CD4-positive, alpha-beta T cell treated with Interleukin-2 at 100 ng/mL for 4 hours (primary cell): ENCODE measurements at regions not wholly inside any gene's neighbourhood (a gene's known extent, or its start where the extent isn't known, plus 50 kb on each side); places are given as distances from the start of the nearest gene placed in this dataset.

Experiments used
- DNase-seq: peaks from one replicate; pipeline ENCODE4 v3.0.0-alpha.2; 2020; ENCODE audit warnings: low spot score

DNA sequence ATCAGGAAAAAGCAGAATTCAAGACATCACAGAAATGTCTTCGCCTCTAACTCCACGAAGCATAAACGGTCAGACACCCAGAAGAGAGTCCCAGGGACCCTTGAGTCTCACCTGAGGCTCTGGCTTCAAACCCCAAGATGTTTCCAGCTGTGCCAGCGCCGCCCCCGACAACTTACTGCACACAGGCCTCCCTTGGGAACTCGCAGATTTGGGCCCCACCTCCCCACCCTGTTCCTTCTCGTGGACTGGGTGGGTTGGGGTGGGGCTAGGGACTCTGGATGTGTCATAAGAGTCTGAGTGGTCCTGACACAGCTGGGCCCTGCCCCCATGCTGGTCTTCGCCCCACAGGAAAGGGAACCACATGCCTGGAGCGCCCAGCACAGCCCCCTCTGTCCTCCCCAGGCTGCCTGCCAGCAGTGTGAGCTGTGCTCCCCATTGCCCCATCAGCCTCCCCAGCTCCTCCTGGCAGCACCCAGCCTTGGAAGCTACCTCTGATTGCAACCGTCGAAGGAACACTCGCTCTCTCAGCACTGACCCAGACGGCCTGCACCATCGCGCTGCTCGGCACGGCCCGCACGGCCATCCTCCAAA, 147.5 kb downstream of the CRYBB2 start:
- DNase-seq = no peak

- DNase-seq = no peak
Observed at GRCh38 chr22:25367756-25368155, 148.3 kb downstream of the CRYBB2 start.

DNA sequence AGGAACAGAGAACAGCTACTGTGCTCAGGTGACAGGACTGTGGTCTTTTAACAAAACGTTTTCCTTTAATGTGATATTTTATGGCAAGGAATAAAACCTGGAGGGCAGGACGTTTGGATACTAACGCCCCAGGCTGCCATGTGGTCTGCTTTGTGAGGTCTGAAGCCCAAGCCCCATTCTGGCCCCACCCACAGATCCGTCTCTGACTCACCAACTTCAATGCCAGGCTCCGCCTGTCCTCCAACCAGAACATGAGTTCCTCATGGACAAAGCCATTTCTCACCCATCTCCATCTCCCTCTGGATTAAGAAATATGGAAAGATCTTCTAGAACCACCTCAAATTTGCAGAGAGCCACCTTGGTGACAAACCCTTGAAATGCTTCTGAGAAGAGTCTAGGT, 148.8 kb downstream of the CRYBB2 start:
- no peak for DNase-seq

DNA sequence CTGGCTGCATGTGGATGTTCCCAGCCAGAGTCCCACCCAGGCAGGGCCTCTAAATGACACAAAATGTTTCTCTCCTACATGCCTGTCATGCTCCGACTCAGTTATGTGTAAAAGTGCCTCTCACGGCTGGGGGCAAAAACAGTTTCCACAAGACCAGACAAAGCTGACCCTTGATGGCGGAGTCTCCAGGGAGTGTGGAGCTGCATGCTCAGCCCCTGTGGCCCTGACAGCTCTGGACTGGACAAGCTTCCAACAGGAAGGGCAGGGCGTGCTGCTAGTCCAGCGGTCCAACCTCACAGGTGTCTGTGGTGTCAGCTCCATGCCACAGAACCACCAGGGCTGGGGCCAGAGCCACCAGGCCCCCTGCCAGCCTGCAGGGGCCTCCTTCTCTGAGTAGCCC, 149.6 kb downstream of the CRYBB2 start:
- DNase-seq = no peak

DNA sequence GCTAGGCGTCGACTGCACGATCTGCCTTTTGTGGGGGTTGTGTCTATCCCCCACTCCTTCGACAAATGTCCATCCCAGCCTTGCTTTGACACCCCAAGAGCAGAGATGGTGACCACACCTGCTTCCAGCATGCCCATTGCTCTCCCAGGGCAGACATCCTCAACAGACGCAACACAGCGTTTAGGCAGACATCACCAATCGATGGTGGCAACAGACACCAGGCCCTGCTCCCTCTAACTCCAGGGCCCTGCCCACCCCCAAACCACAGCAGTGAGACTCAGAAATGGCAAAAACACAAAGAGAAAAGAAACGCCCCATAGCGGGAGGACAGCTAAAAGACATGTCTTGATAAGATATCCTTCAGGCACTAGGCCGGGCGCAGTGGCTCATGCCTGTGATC, 150.9 kb downstream of the CRYBB2 start:
- no peak for DNase-seq

- no peak for DNase-seq
Observed at GRCh38 chr22:25372000-25372595, 152.7 kb downstream of the CRYBB2 start.

DNA sequence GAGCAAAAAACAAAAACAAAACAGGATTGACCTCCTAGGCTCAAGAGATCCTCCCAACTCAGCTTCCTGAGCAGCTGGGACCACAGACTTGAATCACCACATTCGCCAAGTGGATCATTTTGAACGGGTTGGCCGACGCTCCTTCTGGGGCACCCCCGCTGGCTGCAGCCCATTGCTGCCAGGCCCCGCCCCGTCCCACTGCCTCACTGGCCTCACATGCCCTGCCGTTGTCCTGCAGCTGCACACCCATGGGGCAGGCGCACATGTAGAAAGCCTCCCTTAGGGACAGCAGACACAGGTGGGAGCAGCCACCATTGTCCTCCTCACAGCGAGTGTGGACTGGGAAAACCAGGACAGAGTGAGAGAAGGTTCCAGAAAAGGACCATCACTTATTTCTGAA, 154.5 kb downstream of the CRYBB2 start:
- no peak for DNase-seq

GRCh38 chr22:25374869-25375268, 155.4 kb downstream of the CRYBB2 start:
- DNase-seq = no peak

GRCh38 chr22:25375683-25376082, 156.2 kb downstream of the CRYBB2 start:
- no peak for DNase-seq

DNA sequence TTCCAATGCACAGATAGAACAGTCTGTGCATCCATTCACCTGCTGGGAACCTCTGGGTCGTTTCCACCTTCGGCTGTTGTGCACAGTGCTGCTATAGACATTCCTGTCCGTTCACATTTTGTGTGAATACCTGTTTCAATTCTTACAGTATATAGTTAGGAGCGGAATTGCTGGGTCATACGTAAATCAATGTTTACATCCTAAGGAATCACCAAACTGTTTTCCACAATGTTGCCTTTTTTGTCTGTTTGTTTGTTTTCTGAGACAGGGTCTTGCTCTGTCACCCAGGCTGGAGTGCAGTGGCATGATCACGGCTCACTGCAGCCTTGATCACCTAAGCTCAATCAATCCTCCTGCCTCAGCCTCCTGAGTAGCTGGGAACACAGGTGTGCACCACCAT, 158.3 kb downstream of the CRYBB2 start:
- DNase-seq = no peak

DNA sequence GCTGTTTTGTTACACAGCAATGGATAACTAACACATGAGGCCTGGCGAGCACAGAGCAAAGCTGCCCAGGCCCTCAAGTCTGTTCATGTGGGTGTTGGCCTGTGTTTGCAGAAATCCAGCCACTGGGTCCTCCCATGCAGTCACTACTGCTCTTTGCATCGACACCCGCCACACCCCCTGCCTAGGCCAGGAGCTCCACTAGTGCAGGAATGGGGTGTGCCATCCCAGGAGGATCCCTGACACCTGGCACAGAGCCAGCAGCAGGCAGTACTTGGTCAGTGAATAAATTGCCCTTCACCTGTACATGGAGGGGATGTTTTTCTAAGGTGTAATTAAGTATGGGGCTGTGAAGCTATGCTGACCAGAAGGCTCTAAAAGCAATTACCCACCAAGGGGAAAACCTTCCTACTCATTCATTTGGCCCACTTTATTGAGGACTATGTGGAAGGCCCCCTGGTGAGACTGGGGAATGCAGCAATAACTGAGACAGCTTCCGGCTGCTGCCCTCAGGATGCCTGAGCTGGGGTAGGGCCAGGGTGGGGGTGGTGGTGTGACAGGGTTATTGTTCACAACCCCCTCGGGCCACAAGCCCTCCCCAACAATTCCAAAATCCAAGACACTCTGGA, 160.8 kb downstream of the CRYBB2 start:
- no peak for DNase-seq

- no peak for DNase-seq
Observed at GRCh38 chr22:25382762-25383161, 163.3 kb downstream of the CRYBB2 start.

- DNase-seq = no peak
Observed at GRCh38 chr22:25383278-25383820, 163.9 kb downstream of the CRYBB2 start.

- DNase-seq = no peak
Observed at GRCh38 chr22:25383892-25384291, 164.5 kb downstream of the CRYBB2 start.

DNA sequence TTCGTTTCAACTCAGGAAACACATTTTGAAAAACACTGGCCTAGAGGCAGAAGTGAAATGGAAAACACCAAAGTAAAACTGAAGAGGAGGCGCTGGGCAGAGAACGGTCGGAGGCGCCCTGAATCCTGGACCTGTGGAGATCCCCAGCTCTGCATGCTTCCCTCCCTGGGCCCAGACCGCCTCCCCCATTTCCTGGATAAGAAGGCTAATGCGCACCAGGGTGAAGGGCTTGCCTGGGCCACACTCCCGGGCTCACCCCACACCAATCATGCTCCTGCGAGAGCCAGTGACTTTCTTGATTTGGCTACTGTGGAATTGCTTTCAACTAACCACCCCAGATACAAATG, 167.1 kb downstream of the CRYBB2 start:
- no peak for DNase-seq

DNA sequence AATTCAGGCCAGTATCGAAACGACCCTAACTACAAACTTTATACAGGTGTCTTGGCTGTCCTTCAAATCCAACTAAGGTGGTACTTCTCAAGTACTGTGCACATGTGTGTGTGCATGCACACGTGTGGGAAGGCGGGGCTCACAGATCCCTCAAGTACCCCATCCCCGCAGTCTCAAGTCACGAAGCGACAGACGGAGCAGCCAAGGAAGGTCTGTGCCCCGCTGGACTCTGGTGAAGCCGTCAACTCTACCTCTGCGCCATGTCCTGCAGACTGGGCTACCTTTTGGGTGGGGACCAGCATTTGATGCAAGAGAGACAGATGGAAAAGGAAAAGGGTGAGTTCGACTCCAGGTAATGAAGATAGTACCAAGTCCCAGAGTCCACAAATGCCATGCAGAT, 169.0 kb downstream of the CRYBB2 start:
- DNase-seq = no peak

- no peak for DNase-seq
Observed at GRCh38 chr22:25388866-25389540, 169.6 kb downstream of the CRYBB2 start.

- DNase-seq = no peak
Observed at GRCh38 chr22:25389541-25389919, 170.1 kb downstream of the CRYBB2 start.

- DNase-seq = no peak
Observed at GRCh38 chr22:25390297-25391240, 171.1 kb downstream of the CRYBB2 start.

DNA sequence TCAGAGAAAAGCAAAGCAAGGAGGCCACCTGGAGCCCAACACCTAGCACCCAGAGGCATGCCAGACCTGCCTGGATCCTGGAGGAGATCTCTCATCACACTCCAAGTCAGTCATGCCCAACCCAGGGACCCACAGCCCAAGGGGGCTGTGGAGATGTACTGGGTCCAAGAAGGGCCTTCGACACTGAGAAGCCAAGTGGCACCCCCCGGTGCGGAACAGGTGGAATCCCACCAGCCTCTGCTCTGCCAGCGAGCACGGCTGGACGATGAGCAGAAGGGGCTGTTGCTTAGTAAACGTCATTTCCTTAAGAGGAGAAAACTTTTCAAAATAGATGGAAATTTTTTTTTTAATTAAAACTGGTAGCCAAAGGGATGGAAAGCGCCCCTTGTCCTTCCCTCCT, 171.9 kb upstream of the GRK3 start:
- DNase-seq = no peak

DNA sequence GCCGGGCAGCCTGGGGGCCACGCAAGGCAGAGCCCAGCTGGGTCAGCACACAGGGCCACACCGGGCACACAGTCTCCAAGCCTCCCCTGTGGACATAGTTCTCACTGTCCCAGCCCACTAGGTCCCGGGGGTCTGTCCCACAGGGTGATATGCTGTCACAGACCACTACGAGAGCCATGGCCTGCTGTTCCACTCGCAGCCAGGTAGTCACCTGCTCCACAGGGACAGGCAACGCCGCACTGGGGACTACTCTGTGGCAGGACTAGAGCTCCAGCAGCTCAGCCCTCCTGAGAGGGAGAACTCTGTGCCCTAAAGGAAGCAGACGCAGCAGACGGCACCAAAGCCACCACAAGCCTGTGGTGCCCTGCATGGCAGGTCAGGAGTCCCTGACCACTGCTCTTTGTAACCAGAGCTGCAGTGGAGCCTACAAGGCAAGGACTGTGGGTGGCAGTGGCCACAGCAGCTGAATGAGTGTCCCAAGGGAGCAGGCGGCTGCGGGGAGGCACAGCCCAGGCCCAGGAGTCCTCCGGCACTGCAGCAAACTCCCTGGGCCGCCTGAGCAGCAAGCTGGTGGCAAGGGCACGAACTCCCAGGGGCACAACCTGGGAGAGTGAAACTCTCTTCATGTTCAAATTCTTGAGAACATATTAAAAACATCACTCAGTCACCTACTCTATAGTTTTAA, 171.2 kb upstream of the GRK3 start:
- DNase-seq = no peak
